ENCODE measurements at regions not wholly inside any gene's neighbourhood (a gene's known extent, or its start where the extent isn't known, plus 50 kb on each side); places are given as distances from the start of the nearest gene placed in this dataset.

- no peak for DNase-seq (ENCODE audit: low read depth)
- no peak overlapping the region for H3K4me3 ChIP-seq (ENCODE audit: low read depth, low read length)
- in situ Hi-C loops (cut with HindIII; ENCODE audit: low sequenced_read_pairs) = no loop called here
- TF ChIP-seq, protein P1, sequence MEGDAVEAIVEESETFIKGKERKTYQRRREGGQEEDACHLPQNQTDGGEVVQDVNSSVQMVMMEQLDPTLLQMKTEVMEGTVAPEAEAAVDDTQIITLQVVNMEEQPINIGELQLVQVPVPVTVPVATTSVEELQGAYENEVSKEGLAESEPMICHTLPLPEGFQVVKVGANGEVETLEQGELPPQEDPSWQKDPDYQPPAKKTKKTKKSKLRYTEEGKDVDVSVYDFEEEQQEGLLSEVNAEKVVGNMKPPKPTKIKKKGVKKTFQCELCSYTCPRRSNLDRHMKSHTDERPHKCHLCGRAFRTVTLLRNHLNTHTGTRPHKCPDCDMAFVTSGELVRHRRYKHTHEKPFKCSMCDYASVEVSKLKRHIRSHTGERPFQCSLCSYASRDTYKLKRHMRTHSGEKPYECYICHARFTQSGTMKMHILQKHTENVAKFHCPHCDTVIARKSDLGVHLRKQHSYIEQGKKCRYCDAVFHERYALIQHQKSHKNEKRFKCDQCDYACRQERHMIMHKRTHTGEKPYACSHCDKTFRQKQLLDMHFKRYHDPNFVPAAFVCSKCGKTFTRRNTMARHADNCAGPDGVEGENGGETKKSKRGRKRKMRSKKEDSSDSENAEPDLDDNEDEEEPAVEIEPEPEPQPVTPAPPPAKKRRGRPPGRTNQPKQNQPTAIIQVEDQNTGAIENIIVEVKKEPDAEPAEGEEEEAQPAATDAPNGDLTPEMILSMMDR (IDR thresholded peaks at IDR 0.05; ENCODE audit: low read depth, low read length, missing control alignments) = no peak
These were observed 1066.1 kb downstream of the NR2F1-AS1 start for GRCh38 chr5:92514896-92515295.

- no peak overlapping the region for H3K4me3 ChIP-seq (ENCODE audit: low read depth, low read length)
- in situ Hi-C loops (cut with HindIII; ENCODE audit: low sequenced_read_pairs) = no loop called here
- no peak for DNase-seq (ENCODE audit: low read depth)
- TF ChIP-seq, protein P1 (IDR thresholded peaks at IDR 0.05; ENCODE audit: low read depth, low read length, missing control alignments) = no peak
These were observed 1068.0 kb downstream of the NR2F1-AS1 start for GRCh38 chr5:92513067-92513466.

DNA sequence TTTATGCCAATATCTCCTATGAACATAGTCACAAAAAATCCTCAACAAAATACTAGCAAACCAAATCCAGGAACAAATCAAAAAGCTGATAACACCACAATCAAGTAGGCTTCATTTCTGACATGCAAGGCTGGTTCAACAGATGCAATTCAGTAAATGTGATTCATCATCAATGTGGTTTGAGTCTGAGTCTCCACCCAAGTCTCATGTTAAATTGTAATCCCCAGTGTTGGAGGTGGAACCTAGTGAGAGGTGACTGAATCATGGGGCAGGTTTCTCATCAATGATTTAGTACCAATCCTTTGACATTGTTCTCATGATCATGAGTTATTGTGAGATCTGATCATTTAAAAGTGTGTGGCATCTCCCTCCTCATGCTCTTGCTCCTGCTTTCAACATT, 1072.7 kb downstream of the NR2F1-AS1 start:
- H3K4me3 ChIP-seq (ENCODE audit: low read depth, low read length) = no peak overlapping the region
- in situ Hi-C loops (cut with HindIII; ENCODE audit: low sequenced_read_pairs) = no loop called here
- TF ChIP-seq, protein P1 (IDR thresholded peaks at IDR 0.05; ENCODE audit: low read depth, low read length, missing control alignments) = no peak
- no peak for DNase-seq (ENCODE audit: low read depth)

DNA sequence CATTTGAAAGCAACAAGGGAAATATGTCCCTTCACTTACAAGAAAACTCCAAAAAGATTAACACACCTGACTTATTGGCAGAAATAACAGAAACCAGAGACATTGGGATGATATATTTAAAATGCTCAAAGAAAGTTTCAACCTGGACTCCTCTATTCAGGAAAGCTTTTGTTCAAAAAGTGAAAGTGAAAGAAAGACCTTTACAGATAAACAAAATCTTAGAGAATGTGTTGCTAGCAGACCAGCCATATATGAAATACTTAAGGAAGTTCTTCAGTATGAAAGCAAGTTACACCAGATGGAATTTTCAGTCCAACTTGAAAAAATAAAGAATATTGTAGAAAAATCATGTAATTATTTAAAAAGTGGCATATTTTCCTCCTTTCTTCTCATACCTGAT, 1075.1 kb downstream of the NR2F1-AS1 start:
- DNase-seq (ENCODE audit: low read depth) = no peak
- in situ Hi-C loops (cut with HindIII; ENCODE audit: low sequenced_read_pairs) = no loop called here
- no peak overlapping the region for H3K4me3 ChIP-seq (ENCODE audit: low read depth, low read length)
- TF ChIP-seq, protein P1 (IDR thresholded peaks at IDR 0.05; ENCODE audit: low read depth, low read length, missing control alignments) = no peak

GRCh38 chr5:92505145-92505544, 1075.9 kb downstream of the NR2F1-AS1 start:
- TF ChIP-seq, protein P1 (IDR thresholded peaks at IDR 0.05; ENCODE audit: low read depth, low read length, missing control alignments) = no peak
- H3K4me3 ChIP-seq (ENCODE audit: low read depth, low read length) = no peak overlapping the region
- no peak for DNase-seq (ENCODE audit: low read depth)
- in situ Hi-C loops (cut with HindIII; ENCODE audit: low sequenced_read_pairs) = no loop called here

DNA sequence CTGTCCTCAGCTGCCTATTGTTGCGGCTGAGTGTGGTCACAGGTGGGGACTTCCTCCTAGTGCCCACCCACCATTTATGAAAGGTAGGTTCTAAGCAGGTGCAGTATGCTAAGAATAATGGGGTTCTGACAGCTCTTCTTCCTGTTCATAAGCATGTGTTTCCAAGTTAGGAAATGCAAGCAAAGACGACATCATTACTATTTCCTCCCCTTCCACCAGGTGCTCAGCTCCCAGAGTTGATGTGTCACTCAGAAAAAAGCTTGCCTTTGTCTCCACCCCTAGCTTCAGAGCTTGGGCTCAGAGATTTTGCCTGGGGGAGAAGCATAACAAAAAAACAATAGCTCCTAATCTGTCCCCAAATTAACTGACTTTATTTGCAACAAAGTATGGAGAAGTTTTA, 1076.7 kb downstream of the NR2F1-AS1 start:
- no peak overlapping the region for H3K4me3 ChIP-seq (ENCODE audit: low read depth, low read length)
- DNase-seq (ENCODE audit: low read depth) = no peak
- in situ Hi-C loops (cut with HindIII; ENCODE audit: low sequenced_read_pairs) = no loop called here
- TF ChIP-seq, protein P1 (IDR thresholded peaks at IDR 0.05; ENCODE audit: low read depth, low read length, missing control alignments) = no peak

GRCh38 chr5:92500752-92501151, 1080.3 kb downstream of the NR2F1-AS1 start:
- in situ Hi-C loops (cut with HindIII; ENCODE audit: low sequenced_read_pairs) = no loop called here
- no peak for DNase-seq (ENCODE audit: low read depth)
- TF ChIP-seq, protein P1 (IDR thresholded peaks at IDR 0.05; ENCODE audit: low read depth, low read length, missing control alignments) = no peak
- no peak overlapping the region for H3K4me3 ChIP-seq (ENCODE audit: low read depth, low read length)

All from astrocyte of the cerebellum (primary cell).